Vagina (tissue), 2 donors: ENCODE measurements at regions not wholly inside any gene's neighbourhood (a gene's known extent, or its start where the extent isn't known, plus 50 kb on each side); places are given as distances from the start of the nearest gene placed in this dataset.

Experiments
- DNase-seq, 2 donors: peaks; one replicate each; pipeline ENCODE4 v3.0.0-alpha.2; 2017; ENCODE audit errors: extremely low spot score in 2 of 2
- H3K27ac ChIP-seq: fragments of 200-600 bp; sonication (generic); one replicate; pipeline ENCODE4 v1.5.1; 2019
- H3K27me3 ChIP-seq: fragments of 200-600 bp; sonication (generic); one replicate; pipeline ENCODE4 v1.5.1; 2019
- H3K36me3 ChIP-seq, 2 donors: fragments of 200-600 bp; sonication (generic); one replicate each; pipeline ENCODE4 v1.5.1; 2017 to 2019
- H3K4me1 ChIP-seq: fragments of 200-600 bp; sonication (generic); one replicate; pipeline ENCODE4 v1.5.1; 2019
- H3K4me3 ChIP-seq, 2 donors: fragments of 200-600 bp; sonication (generic); 1 replicate in 1 of 2; 2 replicates in 1 of 2; pipeline ENCODE4 v1.5.1; 2016 to 2019
- H3K9me3 ChIP-seq: fragments of 200-600 bp; sonication (generic); one replicate; pipeline ENCODE4 v1.5.1; 2019
- CTCF ChIP-seq, 3 experiments: fragments of 450-650 bp in 2 of 3; fragments of 200-600 bp in 1 of 3; sonication (generic) in 1 of 3; IDR thresholded peaks; one replicate each; pipeline ENCODE4 v1.5.1; 2017 to 2019; ENCODE audit warnings: antibody characterized with exemption in 3 of 3, mild to moderate bottlenecking in 2 of 3, moderate library complexity in 2 of 3
- POLR2A ChIP-seq, 2 donors: fragments of 450-650 bp; IDR thresholded peaks; one replicate each; pipeline ENCODE4 v1.6.1; 2017; ENCODE audit warnings: antibody characterized with exemption in 2 of 2, mild to moderate bottlenecking in 2 of 2, moderate library complexity in 2 of 2
- POLR2AphosphoS5 ChIP-seq, 2 donors: sonication (generic); formaldehyde crosslinking; IDR thresholded peaks; one replicate each; pipeline ENCODE4 v1.9.0; 2017; ENCODE audit warnings: antibody characterized with exemption in 2 of 2, mild to moderate bottlenecking in 2 of 2, low read depth in 1 of 2; ENCODE audit not compliant: insufficient read depth in 1 of 2
- intact Hi-C: fragments of 100-400 bp; cut with DNase I; formaldehyde crosslinking; loops from one replicate; pipeline ENCODE4 v1.15.1; 2023

- TF ChIP-seq POLR2AphosphoS5 (IDR thresholded peaks at IDR 0.05; ENCODE audit: insufficient read depth in 1 of 2, low read depth in 1 of 2) (no peak), CTCF (IDR thresholded peaks at IDR 0.05) (no peak), POLR2A (IDR thresholded peaks at IDR 0.05) (no peak)
- no peaks in the 10 kb centered on the region for H3K27me3 ChIP-seq
- intact Hi-C loops, result no loop called here
Measured at GRCh38 chr7:84665339-84665738, 470.8 kb upstream of the SEMA3A start.

GRCh38 chr7:84664626-84665025 lies 470.0 kb upstream of the SEMA3A start:
- H3K4me3 ChIP-seq, result no peak overlapping the region
- no peaks in the 10 kb centered on the region for H3K27me3 ChIP-seq
- H3K27ac ChIP-seq, result no peak overlapping the region
- H3K9me3 ChIP-seq, result no peaks in the 10 kb centered on the region
- TF ChIP-seq POLR2AphosphoS5 (IDR thresholded peaks at IDR 0.05; ENCODE audit: insufficient read depth in 1 of 2, low read depth in 1 of 2) (no peak), CTCF (IDR thresholded peaks at IDR 0.05) (no peak), POLR2A (IDR thresholded peaks at IDR 0.05) (no peak)
- no peak for DNase-seq
- no peaks in the 10 kb centered on the region for H3K36me3 ChIP-seq
- intact Hi-C loops, result no loop called here
- no peaks in the 10 kb centered on the region for H3K4me1 ChIP-seq

More at GRCh38 chr7:84665339-84665738, 470.8 kb upstream of the SEMA3A start:
- DNase-seq, result no peak
- Histone ChIP-seq H3K36me3 (no peaks in the 10 kb centered on the region), H3K9me3 (no peaks in the 10 kb centered on the region), H3K4me1 (no peaks in the 10 kb centered on the region), H3K4me3 (no peak overlapping the region), H3K27ac (no peak overlapping the region)

GRCh38 chr7:84663224-84663623 lies 468.6 kb upstream of the SEMA3A start:
- Histone ChIP-seq H3K36me3 (no peaks in the 10 kb centered on the region), H3K9me3 (no peaks in the 10 kb centered on the region), H3K4me3 (no peak overlapping the region), H3K27ac (no peak overlapping the region), H3K27me3 (no peaks in the 10 kb centered on the region), H3K4me1 (no peaks in the 10 kb centered on the region)
- no peak for DNase-seq
- intact Hi-C loops, result no loop called here
- no peak for TF ChIP-seq POLR2AphosphoS5 (IDR thresholded peaks at IDR 0.05; ENCODE audit: insufficient read depth in 1 of 2, low read depth in 1 of 2)
- no peak for TF ChIP-seq CTCF (IDR thresholded peaks at IDR 0.05)
- no peak for TF ChIP-seq POLR2A (IDR thresholded peaks at IDR 0.05)

GRCh38 chr7:84658286-84658685 lies 463.7 kb upstream of the SEMA3A start:
- Histone ChIP-seq H3K4me3 (no peak overlapping the region), H3K27me3 (no peaks in the 10 kb centered on the region), H3K4me1 (no peaks in the 10 kb centered on the region), H3K36me3 (no peaks in the 10 kb centered on the region), H3K9me3 (no peaks in the 10 kb centered on the region), H3K27ac (no peak overlapping the region)
- intact Hi-C loops, result no loop called here
- TF ChIP-seq CTCF (IDR thresholded peaks at IDR 0.05) (no peak), POLR2AphosphoS5 (IDR thresholded peaks at IDR 0.05; ENCODE audit: insufficient read depth in 1 of 2, low read depth in 1 of 2) (no peak), POLR2A (IDR thresholded peaks at IDR 0.05) (no peak)
- DNase-seq, result no peak

- DNase-seq, result no peak
- TF ChIP-seq POLR2AphosphoS5 (IDR thresholded peaks at IDR 0.05; ENCODE audit: insufficient read depth in 1 of 2, low read depth in 1 of 2) (no peak), POLR2A (IDR thresholded peaks at IDR 0.05) (no peak), CTCF (IDR thresholded peaks at IDR 0.05) (no peak)
- intact Hi-C loops, result no loop called here
Measured at GRCh38 chr7:84654273-84654672, 459.7 kb upstream of the SEMA3A start.

More at GRCh38 chr7:84654273-84654672, 459.7 kb upstream of the SEMA3A start:
- Histone ChIP-seq H3K4me1 (no peaks in the 10 kb centered on the region), H3K27me3 (no peaks in the 10 kb centered on the region), H3K9me3 (no peaks in the 10 kb centered on the region), H3K4me3 (no peak overlapping the region), H3K27ac (no peak overlapping the region), H3K36me3 (no peaks in the 10 kb centered on the region)
